PC-3 (cell line): ENCODE measurements at regions not wholly inside any gene's neighbourhood (a gene's known extent, or its start where the extent isn't known, plus 50 kb on each side); places are given as distances from the start of the nearest gene placed in this dataset.

ENCODE experiments used
- ATAC-seq: fragments of 200-7000 bp; cut with Tn5 transposase; 2 replicates; pipeline ENCODE4 v1.9.1; 2020; ENCODE audit warnings: mild to moderate bottlenecking, moderate library complexity
- BruUV-seq: library from RNA; stranded (reverse); fragments of 400-500 nt; replicated peaks from 2 replicates; lab custom pipeline; 2021; lab: Mats Ljungman, UMichigan
- CTCF ChIA-PET: fragments of 300-600 bp; sonication (Branson Sonifier 250); formaldehyde crosslinking; loops from one replicate; lab custom pipeline; 2022; ENCODE audit warnings: antibody characterized with exemption; lab: Charles Lee
- POLR2A ChIA-PET: fragments of 300-600 bp; sonication (Branson Sonifier 250); formaldehyde crosslinking; loops from one replicate; lab custom pipeline; 2022; ENCODE audit warnings: antibody characterized with exemption; ENCODE audit not compliant: unreplicated experiment; lab: Charles Lee
- DNase-seq: peaks from one replicate; pipeline ENCODE4 v3.0.0-alpha.2; 2015
- H2AFZ ChIP-seq: fragments of 300-600 bp; sonication (generic); 2 replicates; pipeline ENCODE4 v1.6.0; 2016; ENCODE audit warnings: antibody characterized with exemption, low read length
- H3F3A ChIP-seq: fragments of 300-600 bp; sonication (generic); one replicate; pipeline ENCODE4 v1.6.0; 2017; ENCODE audit warnings: antibody characterized with exemption, low read length, control low read depth, mild to moderate bottlenecking; ENCODE audit not compliant: unreplicated experiment
- H3K27ac ChIP-seq: fragments of 300-600 bp; sonication (generic); 2 replicates; pipeline ENCODE4 v1.5.1; 2016; ENCODE audit warnings: mild to moderate bottlenecking, low read length
- H3K27me3 ChIP-seq: fragments of 300-600 bp; sonication (generic); 2 replicates; pipeline ENCODE4 v1.6.1; 2016; ENCODE audit warnings: low read length, mixed read lengths
- H3K36me3 ChIP-seq: fragments of 300-600 bp; sonication (generic); 2 replicates; pipeline ENCODE4 v1.6.1; 2016; ENCODE audit warnings: low read depth, mixed run types, low read length, mixed read lengths
- H3K4me1 ChIP-seq: fragments of 300-600 bp; sonication (generic); 2 replicates; pipeline ENCODE4 v1.5.1; 2016; ENCODE audit warnings: low read length; ENCODE audit not compliant: insufficient read depth
- H3K4me2 ChIP-seq: fragments of 300-600 bp; sonication (generic); 2 replicates; pipeline ENCODE4 v1.6.0; 2016; ENCODE audit warnings: low read length
- H3K4me3 ChIP-seq: fragments of 300-600 bp; sonication (generic); 2 replicates; pipeline ENCODE4 v1.5.1; 2016; ENCODE audit warnings: mild to moderate bottlenecking, low read length, mixed read lengths
- H3K79me2 ChIP-seq: fragments of 300-600 bp; sonication (generic); 2 replicates; pipeline ENCODE4 v1.6.1; 2017; ENCODE audit warnings: low read length, mixed read lengths
- H3K9ac ChIP-seq: fragments of 300-600 bp; sonication (generic); 2 replicates; pipeline ENCODE4 v1.6.0; 2016; ENCODE audit warnings: mild to moderate bottlenecking, low read length
- H3K9me2 ChIP-seq: fragments of 300-600 bp; sonication (generic); replicated peaks from 2 replicates; pipeline ENCODE4 v1.6.1; 2016; ENCODE audit warnings: mixed run types, low read length, mixed read lengths
- H3K9me3 ChIP-seq: fragments of 300-600 bp; sonication (generic); 2 replicates; pipeline ENCODE4 v1.6.1; 2016; ENCODE audit warnings: low read length, mixed read lengths
- H4K20me1 ChIP-seq: fragments of 300-600 bp; sonication (generic); 2 replicates; pipeline ENCODE4 v1.6.1; 2016; ENCODE audit warnings: low read length, mixed read lengths
- CTCF ChIP-seq: fragments of 300-600 bp; sonication (generic); conservative IDR thresholded peaks from 2 replicates; pipeline ENCODE4 v1.5.1; 2017; ENCODE audit warnings: antibody characterized with exemption, low read depth, mild to moderate bottlenecking, low read length
- EZH2 ChIP-seq: fragments of 300-600 bp; sonication (generic); IDR thresholded peaks from one replicate; pipeline ENCODE4 v1.6.1; 2017; ENCODE audit warnings: antibody characterized with exemption, mild to moderate bottlenecking, low read length; ENCODE audit not compliant: unreplicated experiment
- EZH2phosphoT487 ChIP-seq: fragments of 300-600 bp; sonication (generic); IDR thresholded peaks from 2 replicates; pipeline ENCODE4 v1.6.1; 2018; ENCODE audit warnings: mild to moderate bottlenecking, antibody characterized with exemption, low read length, borderline replicate concordance
- intact Hi-C: fragments of 100-400 bp; cut with micrococcal nuclease; formaldehyde crosslinking; loops from 2 replicates; pipeline ENCODE4 v1.9.0; 2023

- no TSS peak for BruUV-seq
- Histone ChIP-seq H3K4me1 (no peaks in the 10 kb centered on the region), H3F3A (no peaks in the 10 kb centered on the region), H3K27me3 (peaks cover 39% of the 10 kb centered on the region), H3K4me2 (no peak overlapping the region), H3K36me3 (no peaks in the 10 kb centered on the region), H3K9me2 (no peaks in the 10 kb centered on the region), H3K4me3 (no peak overlapping the region), H4K20me1 (no peaks in the 10 kb centered on the region), H3K79me2 (no peaks in the 10 kb centered on the region), H3K27ac (no peak overlapping the region), H3K9ac (no peak overlapping the region), H2AFZ (no peak overlapping the region), H3K9me3 (no peaks in the 10 kb centered on the region)
- DNase-seq = no peak
- ChIA-PET CTCF (no interaction called here), POLR2A (no interaction called here)
- no peak for ATAC-seq
- intact Hi-C loops = no loop called here
- TF ChIP-seq EZH2phosphoT487 (no peak), CTCF (no peak), EZH2 (no peak)
Measured at GRCh38 chr1:24993871-24994580, 64.0 kb upstream of the RUNX3 start.

DNA sequence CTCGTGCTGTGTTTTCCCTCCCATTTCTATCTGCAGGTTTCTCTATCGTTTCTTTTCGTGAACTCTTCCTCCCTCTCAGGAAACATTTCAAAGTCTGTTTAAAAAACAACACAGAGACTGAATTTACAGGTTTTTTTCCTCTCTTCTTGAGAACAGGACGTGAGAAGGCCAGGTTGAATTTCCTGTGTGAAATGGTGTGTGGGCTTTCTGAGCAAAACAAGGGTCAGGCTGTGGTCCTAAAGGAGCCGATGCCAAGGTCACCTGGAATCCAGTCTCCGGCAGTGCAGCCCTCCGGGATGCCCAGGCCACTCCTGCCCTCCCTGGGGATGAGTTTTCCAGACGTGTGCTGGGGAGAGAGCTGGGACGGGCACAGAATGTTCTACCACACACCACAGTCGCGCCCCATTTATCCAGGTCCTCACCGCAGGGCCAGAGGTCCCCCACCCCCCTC lies 62.7 kb upstream of the RUNX3 start:
- Histone ChIP-seq H2AFZ (no peak overlapping the region), H3K9me2 (no peaks in the 10 kb centered on the region), H3K4me1 (no peaks in the 10 kb centered on the region), H3K9ac (no peak overlapping the region), H3K4me2 (no peak overlapping the region), H3K36me3 (no peaks in the 10 kb centered on the region), H3K4me3 (no peak overlapping the region), H3F3A (no peaks in the 10 kb centered on the region), H3K79me2 (no peaks in the 10 kb centered on the region), H3K9me3 (no peaks in the 10 kb centered on the region), H3K27me3 (peaks cover 50% of the 10 kb centered on the region), H4K20me1 (no peaks in the 10 kb centered on the region), H3K27ac (no peak overlapping the region)
- TF ChIP-seq EZH2phosphoT487 (no peak), CTCF (no peak), EZH2 (no peak)
- POLR2A ChIA-PET = no interaction called here
- CTCF ChIA-PET = no interaction called here
- no TSS peak for BruUV-seq
- ATAC-seq (no peak), DNase-seq (no peak)
- intact Hi-C loops = no loop called here

DNA sequence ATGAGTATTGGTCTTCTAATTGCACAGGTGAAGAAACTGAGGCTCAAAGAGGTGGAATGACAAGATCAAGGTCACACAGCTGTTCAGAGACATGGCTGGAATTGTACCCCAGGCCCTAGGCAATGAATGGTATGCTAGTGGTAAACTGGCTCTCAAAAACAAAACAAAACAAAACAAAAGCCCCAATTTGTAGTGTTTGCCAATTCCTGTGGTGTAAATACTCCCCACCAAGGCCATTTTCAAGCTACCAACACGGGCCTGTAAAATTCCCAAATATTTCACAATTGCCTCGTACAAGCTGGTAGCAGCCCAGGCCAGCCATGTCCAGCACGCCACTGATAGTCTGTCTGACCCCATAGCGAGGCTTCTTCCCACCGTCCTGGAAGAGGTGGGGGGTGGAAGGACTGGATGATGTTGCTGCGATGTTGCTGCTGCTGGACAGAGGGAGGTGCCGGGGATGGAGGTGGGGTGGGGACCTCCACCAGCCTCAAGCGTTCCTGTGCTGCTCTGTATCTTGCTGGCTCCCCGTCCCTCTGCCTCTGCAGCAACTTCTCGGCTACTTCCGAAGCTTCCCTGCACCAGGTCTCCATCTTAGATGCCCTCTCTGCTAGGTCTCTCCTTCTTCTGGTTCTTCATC lies 62.2 kb upstream of the RUNX3 start:
- Histone ChIP-seq H4K20me1 (no peaks in the 10 kb centered on the region), H3K4me2 (no peak overlapping the region), H3F3A (no peaks in the 10 kb centered on the region), H3K27ac (no peak overlapping the region), H3K79me2 (no peaks in the 10 kb centered on the region), H3K9ac (no peak overlapping the region), H3K9me3 (no peaks in the 10 kb centered on the region), H3K4me1 (no peaks in the 10 kb centered on the region), H3K4me3 (no peak overlapping the region), H3K9me2 (no peaks in the 10 kb centered on the region), H3K36me3 (no peaks in the 10 kb centered on the region), H2AFZ (no peak overlapping the region), H3K27me3 (peaks cover 50% of the 10 kb centered on the region)
- TF ChIP-seq EZH2 (no peak), EZH2phosphoT487 (no peak), CTCF (no peak)
- POLR2A ChIA-PET = no interaction called here
- CTCF ChIA-PET = no interaction called here
- intact Hi-C loops = no loop called here
- DNase-seq (no peak), ATAC-seq (no peak)
- BruUV-seq = no TSS peak
